ENCODE measurements at regions not wholly inside any gene's neighbourhood (a gene's known extent, or its start where the extent isn't known, plus 50 kb on each side); places are given as distances from the start of the nearest gene placed in this dataset.

- TF ChIP-seq SUZ12 (IDR thresholded peaks at IDR 0.05; ENCODE audit: extremely low read depth, insufficient read depth, insufficient read length) (no peak), ZNF274 (IDR thresholded peaks at IDR 0.05; ENCODE audit: low read depth, low read length) (no peak)
These were observed 167.2 kb upstream of the FRMD6 start for GRCh38 chr14:51484485-51484884.
